ENCODE measurements at regions not wholly inside any gene's neighbourhood (a gene's known extent, or its start where the extent isn't known, plus 50 kb on each side); places are given as distances from the start of the nearest gene placed in this dataset.

DNA sequence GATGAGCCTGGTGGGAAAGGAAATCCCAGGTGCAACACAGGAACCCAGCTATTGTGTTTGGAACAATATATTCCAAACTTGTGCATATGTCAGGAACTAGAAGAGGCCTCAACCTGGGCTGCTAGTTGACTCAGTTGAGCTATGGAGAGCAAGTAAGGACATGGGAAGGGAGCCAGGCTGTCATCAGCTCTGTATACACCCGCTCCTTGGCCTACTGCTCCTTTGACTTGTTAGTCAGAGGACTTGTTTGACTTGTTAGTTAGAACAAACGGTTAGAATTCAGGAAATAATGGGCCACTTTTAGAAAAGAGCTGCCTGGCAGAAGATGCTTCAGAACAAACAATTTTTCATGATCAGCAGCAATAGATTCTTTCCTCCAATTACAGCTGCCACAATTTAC, 76.4 kb downstream of the CBLL2 start:
- TF ChIP-seq POLR2A (IDR thresholded peaks at IDR 0.05) = no peak
- TF ChIP-seq, protein P1, sequence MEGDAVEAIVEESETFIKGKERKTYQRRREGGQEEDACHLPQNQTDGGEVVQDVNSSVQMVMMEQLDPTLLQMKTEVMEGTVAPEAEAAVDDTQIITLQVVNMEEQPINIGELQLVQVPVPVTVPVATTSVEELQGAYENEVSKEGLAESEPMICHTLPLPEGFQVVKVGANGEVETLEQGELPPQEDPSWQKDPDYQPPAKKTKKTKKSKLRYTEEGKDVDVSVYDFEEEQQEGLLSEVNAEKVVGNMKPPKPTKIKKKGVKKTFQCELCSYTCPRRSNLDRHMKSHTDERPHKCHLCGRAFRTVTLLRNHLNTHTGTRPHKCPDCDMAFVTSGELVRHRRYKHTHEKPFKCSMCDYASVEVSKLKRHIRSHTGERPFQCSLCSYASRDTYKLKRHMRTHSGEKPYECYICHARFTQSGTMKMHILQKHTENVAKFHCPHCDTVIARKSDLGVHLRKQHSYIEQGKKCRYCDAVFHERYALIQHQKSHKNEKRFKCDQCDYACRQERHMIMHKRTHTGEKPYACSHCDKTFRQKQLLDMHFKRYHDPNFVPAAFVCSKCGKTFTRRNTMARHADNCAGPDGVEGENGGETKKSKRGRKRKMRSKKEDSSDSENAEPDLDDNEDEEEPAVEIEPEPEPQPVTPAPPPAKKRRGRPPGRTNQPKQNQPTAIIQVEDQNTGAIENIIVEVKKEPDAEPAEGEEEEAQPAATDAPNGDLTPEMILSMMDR (IDR thresholded peaks at IDR 0.05) = no peak
- H3K27me3 ChIP-seq = peaks cover 3% of the 10 kb centered on the region
- DNase-seq = no peak
- no peak overlapping the region for H3K4me3 ChIP-seq
- no peaks in the 10 kb centered on the region for H3K4me1 ChIP-seq (replicated peaks in 1 of 2)
- WGBS, 4 donors = 50 to 67% (median 50%) methylated on average over 2 of the region's 2 CpGs; no CpG with 5 or more reads in 1 of the 4 donors
- H3K27ac ChIP-seq = no peak overlapping the region
- H3K36me3 ChIP-seq (replicated peaks in 1 of 2) = no peaks in the 10 kb centered on the region
- intact Hi-C loops (cut with DNase I) = no loop called here
- H3K9me3 ChIP-seq (replicated peaks in 1 of 3) = no peaks in the 10 kb centered on the region

DNA sequence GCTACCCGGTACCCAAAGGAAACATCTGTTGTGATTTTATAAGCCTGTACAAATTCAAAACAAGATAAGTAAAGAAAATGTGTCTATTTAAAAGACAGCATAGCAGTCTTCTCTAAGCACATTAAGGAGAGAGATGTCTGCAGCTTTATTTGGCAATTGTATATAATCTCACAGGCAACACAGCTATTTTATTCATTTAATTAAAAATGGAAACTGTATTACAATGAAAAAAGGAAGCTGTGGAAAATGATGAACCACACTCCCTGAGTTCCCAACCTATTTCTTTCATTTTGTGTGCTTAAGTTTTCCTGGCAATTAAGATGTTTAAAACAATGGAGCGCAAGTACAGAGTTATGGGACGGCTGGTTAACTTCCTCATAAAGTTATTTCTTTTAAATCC, 78.4 kb downstream of the CBLL2 start:
- WGBS, 4 donors = 61 to 73% (median 66%) methylated on average over 3 of the region's 3 CpGs
- intact Hi-C loops (cut with DNase I) = no loop called here
- H3K27me3 ChIP-seq = peaks cover 2% of the 10 kb centered on the region
- H3K4me3 ChIP-seq = no peak overlapping the region
- H3K27ac ChIP-seq = no peak overlapping the region
- no peak for DNase-seq
- no peaks in the 10 kb centered on the region for H3K9me3 ChIP-seq (replicated peaks in 1 of 3)
- H3K4me1 ChIP-seq (replicated peaks in 1 of 2) = no peaks in the 10 kb centered on the region
- no peaks in the 10 kb centered on the region for H3K36me3 ChIP-seq (replicated peaks in 1 of 2)
- TF ChIP-seq POLR2A (IDR thresholded peaks at IDR 0.05) = no peak
- TF ChIP-seq, protein P1 (IDR thresholded peaks at IDR 0.05) = no peak

DNA sequence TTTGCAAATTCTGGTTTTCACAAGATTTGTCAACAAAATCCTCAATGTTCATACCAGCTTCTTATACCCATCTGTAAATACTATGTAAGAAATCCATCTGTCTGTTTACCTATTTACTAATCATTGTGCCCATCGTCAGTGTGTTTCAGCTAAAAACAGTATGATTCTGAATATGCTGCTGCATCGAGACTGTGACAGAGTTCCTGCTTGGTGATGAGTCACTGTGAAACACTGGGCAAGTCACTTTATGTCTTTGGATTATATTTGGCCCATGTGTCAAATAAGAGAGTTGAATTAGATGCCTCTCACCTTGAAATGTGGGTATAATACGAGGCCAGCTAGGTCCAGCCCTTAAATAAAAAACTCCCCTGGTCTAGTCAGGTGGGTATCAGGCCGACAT, 79.3 kb downstream of the CBLL2 start:
- H3K36me3 ChIP-seq (replicated peaks in 1 of 2) = no peaks in the 10 kb centered on the region
- no peak overlapping the region for H3K4me3 ChIP-seq
- H3K9me3 ChIP-seq (replicated peaks in 1 of 3) = no peaks in the 10 kb centered on the region
- intact Hi-C loops (cut with DNase I) = no loop called here
- TF ChIP-seq, protein P1 (IDR thresholded peaks at IDR 0.05) = no peak
- no peaks in the 10 kb centered on the region for H3K27me3 ChIP-seq
- DNase-seq = no peak
- H3K27ac ChIP-seq = no peak overlapping the region
- 55 to 58% (median 56%) methylated on average over 4 of the region's 4 CpGs for WGBS, 4 donors
- H3K4me1 ChIP-seq (replicated peaks in 1 of 2) = no peaks in the 10 kb centered on the region

DNA sequence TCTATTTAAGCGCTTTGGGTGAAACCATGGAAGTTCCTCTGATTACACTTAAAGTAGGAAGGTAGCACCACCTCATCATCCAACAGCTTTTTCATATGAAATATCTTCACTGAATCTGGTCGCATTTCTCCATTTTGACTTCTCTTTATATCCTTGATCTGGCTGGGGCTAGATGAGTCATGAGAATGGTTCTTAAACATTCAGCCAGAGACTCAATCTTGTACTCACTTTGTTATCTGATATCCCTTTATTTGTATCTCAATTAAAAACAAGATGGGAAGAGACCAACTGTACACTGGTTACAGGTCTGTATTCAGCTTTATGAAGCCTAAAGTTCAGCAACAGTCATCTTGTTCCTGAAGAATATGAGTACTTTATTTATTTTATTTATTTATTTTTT, 84.9 kb downstream of the CBLL2 start:
- TF ChIP-seq POLR2A (IDR thresholded peaks at IDR 0.05) = no peak
- TF ChIP-seq, protein P1 (IDR thresholded peaks at IDR 0.05) = no peak
- no peaks in the 10 kb centered on the region for H3K36me3 ChIP-seq (replicated peaks in 1 of 2)
- no peaks in the 10 kb centered on the region for H3K4me1 ChIP-seq (replicated peaks in 1 of 2)
- DNase-seq = no peak
- intact Hi-C loops (cut with DNase I) = no loop called here
- H3K9me3 ChIP-seq (replicated peaks in 1 of 3) = no peaks in the 10 kb centered on the region
- H3K4me3 ChIP-seq = no peak overlapping the region
- 83 to 92% (median 84%) methylated on average over 1 to 2 of the region's 2 CpGs for WGBS, 4 donors
- no peak overlapping the region for H3K27ac ChIP-seq
- no peaks in the 10 kb centered on the region for H3K27me3 ChIP-seq

All from adrenal gland (tissue), 9 donors.